HCT116 (cell line): ENCODE measurements at regions not wholly inside any gene's neighbourhood (a gene's known extent, or its start where the extent isn't known, plus 50 kb on each side); places are given as distances from the start of the nearest gene placed in this dataset.
"Not testable (repeated sequence)": the region's sequence is repeated elsewhere in the genome, so short reads cannot be mapped to it uniquely, and the experiment has no call there.

Experiments
- ATAC-seq: fragments of 200-7000 bp; cut with Tn5 transposase; 2 replicates; pipeline ENCODE4 v1.9.1; 2020; ENCODE audit warnings: mild to moderate bottlenecking, moderate library complexity
- BruUV-seq: library from RNA; stranded (reverse); fragments of 400-500 nt; replicated peaks from 2 replicates; lab custom pipeline; 2021; lab: Mats Ljungman, UMichigan
- CTCF ChIA-PET: fragments of 300-600 bp; sonication (Branson Sonifier 250); formaldehyde crosslinking; loops from one replicate; lab custom pipeline; 2021; ENCODE audit warnings: antibody characterized with exemption; lab: Charles Lee
- POLR2A ChIA-PET: fragments of 300-600, 350-600 bp; sonication (Branson Sonifier 250); formaldehyde crosslinking; loops from one replicate; lab custom pipeline; 2021; ENCODE audit warnings: antibody characterized with exemption; lab: Charles Lee
- RAD21 ChIA-PET, 2 experiments: fragments of 300-600 bp; sonication (Branson Sonifier 250); formaldehyde crosslinking; loops; one replicate each; lab custom pipeline; 2023; ENCODE audit warnings: low total read pairs in 2 of 2; ENCODE audit not compliant: uncharacterized antibody in 2 of 2, unreplicated experiment in 2 of 2, low non-redundant PET in 1 of 2; lab: Charles Lee
- DNase-seq: peaks from one replicate; pipeline ENCODE4 v3.0.0-alpha.2; 2010; ENCODE audit warnings: low read depth, low spot score
- H2AFZ ChIP-seq: fragments of 200-600 bp; shearing (Covaris generic), sonication (generic); 2 replicates; pipeline ENCODE4 v1.6.1; 2017; ENCODE audit warnings: low read depth, mixed run types, mixed read lengths, antibody characterized with exemption, low read length; ENCODE audit not compliant: poor library complexity, severe bottlenecking
- H3K27ac ChIP-seq: 2 replicates; pipeline ENCODE4 v1.5.1; 2012; ENCODE audit warnings: low read depth, low read length
- H3K27me3 ChIP-seq: fragments of 200-600 bp; sonication (generic); 2 replicates; pipeline ENCODE4 v1.6.1; 2016; ENCODE audit warnings: mixed run types, low read length, mixed read lengths; ENCODE audit not compliant: insufficient read depth
- H3K36me3 ChIP-seq, 2 experiments: fragments of 200-500 bp in 1 of 2; fragments of 200-600 bp in 1 of 2; sonication (Bioruptor generic) in 1 of 2; sonication (generic) in 1 of 2; 2 replicates each; pipeline versions ENCODE4 v1.5.1 to v1.6.1; 2014 to 2016; ENCODE audit warnings: low read length in 2 of 2, inconsistent platforms in 1 of 2, mixed read lengths in 1 of 2, mixed run types in 1 of 2; ENCODE audit not compliant: insufficient read depth in 2 of 2, control insufficient read depth in 1 of 2
- H3K4me1 ChIP-seq, 2 experiments: fragments of 200-600 bp in 1 of 2; sonication (generic) in 1 of 2; 2 replicates each; pipeline versions ENCODE4 v1.5.1 to v1.6.1; 2012 to 2017; ENCODE audit warnings: low read length in 2 of 2, inconsistent platforms in 1 of 2, mild to moderate bottlenecking in 1 of 2, mixed read lengths in 1 of 2, mixed run types in 1 of 2, moderate library complexity in 1 of 2; ENCODE audit not compliant: insufficient read depth in 2 of 2, control insufficient read depth in 1 of 2
- H3K4me2 ChIP-seq: fragments of 200-600 bp; sonication (generic); 2 replicates; pipeline ENCODE4 v1.6.1; 2017; ENCODE audit warnings: mixed run types, low read length, mixed read lengths
- H3K4me3 ChIP-seq, 2 experiments: fragments of 200-600 bp in 1 of 2; sonication (generic) in 1 of 2; replicated peaks in 1 of 2; 2 replicates each; pipeline ENCODE4 v1.5.1; 2011 to 2016; ENCODE audit warnings: low read length in 2 of 2, control low read depth in 1 of 2, low read depth in 1 of 2, mild to moderate bottlenecking in 1 of 2, mixed read lengths in 1 of 2, mixed run types in 1 of 2
- H3K79me2 ChIP-seq: fragments of 200-600 bp; sonication (generic); 2 replicates; pipeline ENCODE4 v1.6.1; 2017; ENCODE audit warnings: mild to moderate bottlenecking, mixed run types, low read length, moderate library complexity, mixed read lengths; ENCODE audit not compliant: insufficient read depth
- H3K9ac ChIP-seq: fragments of 200-600 bp; sonication (generic); 2 replicates; pipeline ENCODE4 v1.6.1; 2016; ENCODE audit warnings: low read length, mixed read lengths
- H3K9me2 ChIP-seq: fragments of 200-600 bp; sonication (generic), shearing (Covaris generic); 2 replicates; pipeline ENCODE4 v1.6.1; 2017; ENCODE audit warnings: mixed run types, mild to moderate bottlenecking, moderate library complexity; ENCODE audit not compliant: insufficient read depth
- H3K9me3 ChIP-seq, 2 experiments: fragments of 200-500 bp in 1 of 2; fragments of 200-600 bp in 1 of 2; sonication (Bioruptor generic) in 1 of 2; sonication (generic) in 1 of 2; 2 replicates each; pipeline ENCODE4 v1.6.1; 2014 to 2017; ENCODE audit warnings: low read length in 2 of 2, mixed read lengths in 2 of 2, inconsistent platforms in 1 of 2, low read depth in 1 of 2, mild to moderate bottlenecking in 1 of 2, mixed run types in 1 of 2, moderate library complexity in 1 of 2; ENCODE audit not compliant: control insufficient read depth in 1 of 2, insufficient read depth in 1 of 2
- H4K20me1 ChIP-seq: fragments of 200-600 bp; sonication (generic), shearing (Covaris generic); 2 replicates; pipeline ENCODE4 v1.6.1; 2017; ENCODE audit warnings: mixed run types, mild to moderate bottlenecking, moderate library complexity; ENCODE audit not compliant: insufficient read depth
- intact Hi-C: fragments of 100-400 bp; cut with micrococcal nuclease; formaldehyde crosslinking; loops from 2 replicates; pipeline ENCODE4 v1.10.0; 2022

DNA sequence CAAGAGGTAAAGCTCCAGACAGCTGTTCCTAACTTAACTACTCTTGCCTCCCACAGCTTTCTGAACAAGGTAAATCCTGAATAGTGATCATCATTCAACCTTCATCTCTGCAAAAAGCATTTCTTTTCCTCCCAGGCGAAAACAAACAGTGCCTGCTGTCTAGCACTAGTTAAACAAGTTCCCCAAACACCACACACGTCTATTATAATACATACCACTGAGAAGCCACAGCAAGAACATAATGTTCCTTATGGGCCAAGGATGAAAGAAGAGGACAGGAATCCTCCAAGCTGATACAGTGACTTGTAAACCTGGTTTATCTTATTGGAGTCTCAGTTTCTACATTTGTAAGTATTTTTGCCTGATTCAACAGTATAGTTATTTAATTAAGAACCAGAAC lies 56.1 kb upstream of the PDPR start:
- H3K4me2 ChIP-seq, H3K4me1 ChIP-seq, H3K9me2 ChIP-seq, H3K79me2 ChIP-seq, H3K9ac ChIP-seq, DNase-seq, H4K20me1 ChIP-seq, H3K36me3 ChIP-seq, H3K4me3 ChIP-seq, RAD21 ChIA-PET, H3K27me3 ChIP-seq, POLR2A ChIA-PET, BruUV-seq, H3K27ac ChIP-seq, H2AFZ ChIP-seq, intact Hi-C loops, ATAC-seq, CTCF ChIA-PET, H3K9me3 ChIP-seq: not testable (repeated sequence)

DNA sequence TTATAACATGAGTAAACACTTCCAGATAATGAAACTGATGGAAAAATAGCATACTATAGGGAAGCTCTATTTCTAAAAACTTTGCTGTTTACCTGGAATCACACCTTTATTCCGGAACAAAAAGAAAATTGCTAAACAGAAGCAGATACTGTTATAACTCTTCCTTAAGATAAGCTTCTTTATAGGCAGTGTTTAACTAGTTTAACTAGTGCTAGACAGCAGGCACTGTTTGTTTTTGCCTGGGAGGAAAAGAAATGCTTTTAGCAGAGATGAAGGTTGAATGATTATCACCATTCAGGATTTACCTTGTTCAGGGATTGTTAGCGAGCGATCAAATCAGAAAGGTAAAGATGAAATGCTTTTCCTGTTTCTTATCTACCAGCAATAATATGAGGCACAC lies 54.7 kb upstream of the PDPR start:
- BruUV-seq, H2AFZ ChIP-seq, ATAC-seq, RAD21 ChIA-PET, DNase-seq, H3K9me2 ChIP-seq, H3K9ac ChIP-seq, H3K4me1 ChIP-seq, intact Hi-C loops, POLR2A ChIA-PET, H3K4me2 ChIP-seq, H3K9me3 ChIP-seq, H4K20me1 ChIP-seq, H3K27ac ChIP-seq, H3K79me2 ChIP-seq, CTCF ChIA-PET, H3K36me3 ChIP-seq, H3K4me3 ChIP-seq, H3K27me3 ChIP-seq: not testable (repeated sequence)

- POLR2A ChIA-PET, ATAC-seq, H3K27ac ChIP-seq, H4K20me1 ChIP-seq, H2AFZ ChIP-seq, RAD21 ChIA-PET, BruUV-seq, H3K9ac ChIP-seq, H3K36me3 ChIP-seq, intact Hi-C loops, H3K4me3 ChIP-seq, CTCF ChIA-PET, H3K9me3 ChIP-seq, H3K4me2 ChIP-seq, H3K27me3 ChIP-seq, H3K9me2 ChIP-seq, DNase-seq: not testable (repeated sequence)
- Histone ChIP-seq H3K4me1 (peaks cover 4 to 11% of the 10 kb centered on the region in 2 experiments; a peak in 3 of 4 replicates), H3K79me2 (peaks cover 17% of the 10 kb centered on the region)
These were observed 53.6 kb upstream of the PDPR start for GRCh38 chr16:70060521-70061027.

- H3K4me1 ChIP-seq = peaks cover 4 to 11% of the 10 kb centered on the region in 2 experiments; a peak in 3 of 4 replicates
- peaks cover 17% of the 10 kb centered on the region for H3K79me2 ChIP-seq
- H2AFZ ChIP-seq, H3K27ac ChIP-seq, BruUV-seq, CTCF ChIA-PET, DNase-seq, H3K4me2 ChIP-seq, H3K27me3 ChIP-seq, H3K4me3 ChIP-seq, H3K36me3 ChIP-seq, H4K20me1 ChIP-seq, H3K9me2 ChIP-seq, H3K9ac ChIP-seq, intact Hi-C loops, POLR2A ChIA-PET, ATAC-seq, H3K9me3 ChIP-seq, RAD21 ChIA-PET: not testable (repeated sequence)
These were observed 52.4 kb upstream of the PDPR start for GRCh38 chr16:70061671-70062218.
